ENCODE measurements at regions not wholly inside any gene's neighbourhood (a gene's known extent, or its start where the extent isn't known, plus 50 kb on each side); places are given as distances from the start of the nearest gene placed in this dataset.

DNA sequence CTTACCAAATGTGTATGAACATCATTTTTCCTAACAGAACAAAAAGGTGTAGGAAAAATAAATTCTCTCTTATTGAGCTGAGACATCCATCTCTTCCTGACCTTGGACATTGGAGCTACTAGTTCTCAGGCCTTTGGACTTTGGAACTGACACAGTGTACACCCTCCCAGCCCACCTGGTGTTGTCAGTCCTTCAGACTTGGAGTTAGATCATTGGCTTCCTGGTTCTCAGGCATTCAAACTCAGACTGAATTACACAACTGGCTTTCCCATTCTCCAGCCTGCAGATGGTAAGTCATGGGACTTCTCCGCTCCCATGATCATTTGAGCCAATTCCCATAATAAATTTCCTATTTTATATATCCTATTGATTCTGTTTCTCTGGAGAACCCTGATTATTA lies 84.8 kb upstream of the EDNRA start:
- Histone ChIP-seq H3K9ac (ENCODE audit: low read length) (no peak overlapping the region), H3K9me3 (ENCODE audit: insufficient read depth, low read depth, low read length) (no peaks in the 10 kb centered on the region), H3K4ac (ENCODE audit: low read depth, low read length) (no peak overlapping the region), H2BK5ac (ENCODE audit: low read depth, low read length, poor library complexity) (no peak overlapping the region), H3K36me3 (ENCODE audit: control insufficient read depth in 1 of 2, insufficient read depth in 2 of 2, low read length in 2 of 2) (no peaks in the 10 kb centered on the region), H3K4me3 (ENCODE audit: low read depth, low read length) (no peak overlapping the region), H3K27me3 (ENCODE audit: insufficient read depth, low read length) (no peaks in the 10 kb centered on the region), H4K91ac (ENCODE audit: low read depth, low read length) (no peak overlapping the region), H3K4me1 (ENCODE audit: control insufficient read depth in 1 of 2, insufficient read depth in 2 of 2, low read length in 2 of 2) (no peaks in the 10 kb centered on the region), H3K14ac (ENCODE audit: low read length) (no peak overlapping the region), H3K4me2 (ENCODE audit: low read length) (no peak overlapping the region), H2BK12ac (ENCODE audit: low read length) (no peak overlapping the region), H4K8ac (ENCODE audit: low read depth, low read length) (no peak overlapping the region), H3K18ac (ENCODE audit: low read length) (no peak overlapping the region), H3K79me1 (ENCODE audit: low read length) (no peaks in the 10 kb centered on the region), H3K27ac (ENCODE audit: low read depth, low read length) (no peak overlapping the region), H2BK120ac (ENCODE audit: insufficient read depth, low read length, poor library complexity) (no peak overlapping the region), H4K12ac (ENCODE audit: low read depth, low read length) (no peak overlapping the region), H3K79me2 (ENCODE audit: control insufficient read depth, insufficient read depth, low read length, poor library complexity) (no peaks in the 10 kb centered on the region), H2AK5ac (ENCODE audit: low read length) (no peak overlapping the region), H2AFZ (ENCODE audit: insufficient read depth, low read length, poor library complexity) (no peak overlapping the region), H3K23ac (ENCODE audit: low read length) (no peak overlapping the region)
- DNase-seq = no peak
- no CpG with 5 or more reads among the region's 1 CpG for WGBS (ENCODE audit: extremely low coverage, insufficient coverage, insufficient read length)

DNA sequence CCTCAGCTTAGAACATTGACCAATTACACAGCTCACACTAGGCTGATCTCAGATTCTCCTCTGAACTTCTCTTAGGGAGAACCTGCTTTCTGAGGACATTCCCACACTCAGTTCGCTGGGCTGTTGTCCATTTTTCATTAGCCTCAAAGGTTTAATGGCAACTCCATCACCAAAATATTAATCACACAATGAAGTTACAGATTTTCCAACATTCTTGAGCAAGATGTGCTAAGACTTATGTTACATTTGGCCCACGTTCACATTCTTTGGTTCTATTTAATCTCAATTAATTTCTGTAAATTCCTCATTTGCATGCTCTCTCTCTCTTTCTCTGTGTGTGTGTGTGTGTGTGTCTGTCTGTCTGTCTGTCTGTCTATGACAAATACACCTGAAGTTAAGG lies 82.3 kb upstream of the EDNRA start:
- H3K4me1 ChIP-seq (ENCODE audit: control insufficient read depth in 1 of 2, insufficient read depth in 2 of 2, low read length in 2 of 2) = no peaks in the 10 kb centered on the region
- H2AK5ac ChIP-seq (ENCODE audit: low read length) = no peak overlapping the region
- H4K12ac ChIP-seq (ENCODE audit: low read depth, low read length) = no peak overlapping the region
- H3K14ac ChIP-seq (ENCODE audit: low read length) = no peak overlapping the region
- no peak overlapping the region for H3K27ac ChIP-seq (ENCODE audit: low read depth, low read length)
- no peak overlapping the region for H3K9ac ChIP-seq (ENCODE audit: low read length)
- H3K18ac ChIP-seq (ENCODE audit: low read length) = no peak overlapping the region
- H4K91ac ChIP-seq (ENCODE audit: low read depth, low read length) = no peak overlapping the region
- no peak overlapping the region for H2BK5ac ChIP-seq (ENCODE audit: low read depth, low read length, poor library complexity)
- H3K79me1 ChIP-seq (ENCODE audit: low read length) = no peaks in the 10 kb centered on the region
- no peak overlapping the region for H3K4me3 ChIP-seq (ENCODE audit: low read depth, low read length)
- no peak for DNase-seq
- no peak overlapping the region for H3K23ac ChIP-seq (ENCODE audit: low read length)
- no peaks in the 10 kb centered on the region for H3K9me3 ChIP-seq (ENCODE audit: insufficient read depth, low read depth, low read length)
- H2BK120ac ChIP-seq (ENCODE audit: insufficient read depth, low read length, poor library complexity) = no peak overlapping the region
- no peak overlapping the region for H2AFZ ChIP-seq (ENCODE audit: insufficient read depth, low read length, poor library complexity)
- no peak overlapping the region for H2BK12ac ChIP-seq (ENCODE audit: low read length)
- no peak overlapping the region for H4K8ac ChIP-seq (ENCODE audit: low read depth, low read length)
- H3K79me2 ChIP-seq (ENCODE audit: control insufficient read depth, insufficient read depth, low read length, poor library complexity) = no peaks in the 10 kb centered on the region
- no peak overlapping the region for H3K4me2 ChIP-seq (ENCODE audit: low read length)
- H3K4ac ChIP-seq (ENCODE audit: low read depth, low read length) = no peak overlapping the region
- no CpG with 5 or more reads among the region's 2 CpGs for WGBS (ENCODE audit: extremely low coverage, insufficient coverage, insufficient read length)
- H3K36me3 ChIP-seq (ENCODE audit: control insufficient read depth in 1 of 2, insufficient read depth in 2 of 2, low read length in 2 of 2) = no peaks in the 10 kb centered on the region
- H3K27me3 ChIP-seq (ENCODE audit: insufficient read depth, low read length) = no peaks in the 10 kb centered on the region

DNA sequence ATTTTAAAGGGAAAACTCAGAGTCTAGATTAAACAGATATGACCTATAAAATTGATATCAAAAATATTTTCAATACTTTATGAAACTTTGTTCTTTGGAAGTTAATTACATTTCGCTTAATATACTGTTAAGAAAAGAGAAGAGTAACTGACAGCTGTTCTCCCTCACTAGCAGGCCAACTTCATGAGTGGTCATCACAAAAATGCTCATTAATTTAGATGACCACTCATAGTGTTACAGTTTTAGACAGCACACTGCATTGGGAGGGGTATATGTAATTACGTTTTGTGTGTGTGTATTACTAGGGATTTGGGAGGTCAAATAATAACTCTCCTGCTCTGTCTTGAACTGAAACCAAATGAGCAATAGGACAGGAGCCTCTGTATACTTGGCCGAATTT lies 80.2 kb upstream of the EDNRA start:
- Histone ChIP-seq H3K4me2 (ENCODE audit: low read length) (no peak overlapping the region), H3K9ac (ENCODE audit: low read length) (no peak overlapping the region), H3K4me1 (ENCODE audit: control insufficient read depth in 1 of 2, insufficient read depth in 2 of 2, low read length in 2 of 2) (no peaks in the 10 kb centered on the region), H2BK12ac (ENCODE audit: low read length) (no peak overlapping the region), H3K27ac (ENCODE audit: low read depth, low read length) (no peak overlapping the region), H3K79me1 (ENCODE audit: low read length) (no peaks in the 10 kb centered on the region), H3K36me3 (ENCODE audit: control insufficient read depth in 1 of 2, insufficient read depth in 2 of 2, low read length in 2 of 2) (no peaks in the 10 kb centered on the region), H2AK5ac (ENCODE audit: low read length) (no peak overlapping the region), H3K18ac (ENCODE audit: low read length) (no peak overlapping the region), H3K23ac (ENCODE audit: low read length) (no peak overlapping the region), H4K8ac (ENCODE audit: low read depth, low read length) (no peak overlapping the region), H3K14ac (ENCODE audit: low read length) (no peak overlapping the region), H3K27me3 (ENCODE audit: insufficient read depth, low read length) (no peaks in the 10 kb centered on the region), H3K9me3 (ENCODE audit: insufficient read depth, low read depth, low read length) (no peaks in the 10 kb centered on the region), H4K12ac (ENCODE audit: low read depth, low read length) (no peak overlapping the region), H3K4me3 (ENCODE audit: low read depth, low read length) (no peak overlapping the region), H3K79me2 (ENCODE audit: control insufficient read depth, insufficient read depth, low read length, poor library complexity) (no peaks in the 10 kb centered on the region), H2BK120ac (ENCODE audit: insufficient read depth, low read length, poor library complexity) (no peak overlapping the region), H3K4ac (ENCODE audit: low read depth, low read length) (no peak overlapping the region), H4K91ac (ENCODE audit: low read depth, low read length) (no peak overlapping the region), H2BK5ac (ENCODE audit: low read depth, low read length, poor library complexity) (no peak overlapping the region), H2AFZ (ENCODE audit: insufficient read depth, low read length, poor library complexity) (no peak overlapping the region)
- no CpG with 5 or more reads among the region's 3 CpGs for WGBS (ENCODE audit: extremely low coverage, insufficient coverage, insufficient read length)
- DNase-seq = no peak

DNA sequence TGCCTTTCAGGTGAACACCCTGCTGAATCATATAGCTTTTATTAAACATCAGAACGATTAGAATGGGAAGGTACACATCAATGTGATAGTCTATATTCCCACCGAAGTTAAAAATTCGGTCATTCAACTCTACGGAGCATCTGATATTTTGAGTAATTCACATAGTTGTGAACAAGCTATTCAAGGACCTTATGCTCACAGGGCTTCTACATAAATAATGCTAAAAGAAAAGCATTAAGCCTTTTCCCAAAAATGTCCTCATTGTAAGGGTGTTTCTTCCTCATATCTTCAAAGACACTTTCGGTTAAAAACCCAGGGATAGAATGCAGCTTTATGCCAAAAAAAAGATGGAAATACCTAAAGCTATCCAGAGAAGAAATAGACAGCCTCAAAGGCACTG lies 79.7 kb upstream of the EDNRA start:
- Histone ChIP-seq H3K18ac (ENCODE audit: low read length) (no peak overlapping the region), H4K8ac (ENCODE audit: low read depth, low read length) (no peak overlapping the region), H3K4me1 (ENCODE audit: control insufficient read depth in 1 of 2, insufficient read depth in 2 of 2, low read length in 2 of 2) (no peaks in the 10 kb centered on the region), H3K14ac (ENCODE audit: low read length) (no peak overlapping the region), H3K79me2 (ENCODE audit: control insufficient read depth, insufficient read depth, low read length, poor library complexity) (no peaks in the 10 kb centered on the region), H3K27ac (ENCODE audit: low read depth, low read length) (no peak overlapping the region), H2AFZ (ENCODE audit: insufficient read depth, low read length, poor library complexity) (no peak overlapping the region), H4K91ac (ENCODE audit: low read depth, low read length) (no peak overlapping the region), H3K23ac (ENCODE audit: low read length) (no peak overlapping the region), H3K4me3 (ENCODE audit: low read depth, low read length) (no peak overlapping the region), H2BK120ac (ENCODE audit: insufficient read depth, low read length, poor library complexity) (no peak overlapping the region), H2BK5ac (ENCODE audit: low read depth, low read length, poor library complexity) (no peak overlapping the region), H2BK12ac (ENCODE audit: low read length) (no peak overlapping the region), H3K79me1 (ENCODE audit: low read length) (no peaks in the 10 kb centered on the region), H3K27me3 (ENCODE audit: insufficient read depth, low read length) (no peaks in the 10 kb centered on the region), H3K36me3 (ENCODE audit: control insufficient read depth in 1 of 2, insufficient read depth in 2 of 2, low read length in 2 of 2) (no peaks in the 10 kb centered on the region), H2AK5ac (ENCODE audit: low read length) (no peak overlapping the region), H3K9me3 (ENCODE audit: insufficient read depth, low read depth, low read length) (no peaks in the 10 kb centered on the region), H3K4ac (ENCODE audit: low read depth, low read length) (no peak overlapping the region), H4K12ac (ENCODE audit: low read depth, low read length) (no peak overlapping the region), H3K9ac (ENCODE audit: low read length) (no peak overlapping the region), H3K4me2 (ENCODE audit: low read length) (no peak overlapping the region)
- no CpG with 5 or more reads among the region's 5 CpGs for WGBS (ENCODE audit: extremely low coverage, insufficient coverage, insufficient read length)
- DNase-seq = no peak
